AG04449 (cell line): ENCODE measurements at regions not wholly inside any gene's neighbourhood (a gene's known extent, or its start where the extent isn't known, plus 50 kb on each side); places are given as distances from the start of the nearest gene placed in this dataset.
"Not testable (repeated sequence)": the region's sequence is repeated elsewhere in the genome, so short reads cannot be mapped to it uniquely, and the experiment has no call there.

Experiments
- CTCF ChIA-PET: fragments of 350-600 bp; formaldehyde crosslinking; extraction: SDS; loops from one replicate; lab custom pipeline; 2021; ENCODE audit warnings: antibody characterized with exemption; lab: Yijun Ruan, JAX
- POLR2A ChIA-PET: fragments of 400-600, 350-600 bp; formaldehyde crosslinking; extraction: SDS; loops from one replicate; lab custom pipeline; 2020; ENCODE audit warnings: antibody characterized with exemption, inconsistent platforms; lab: Yijun Ruan, JAX
- DNase-seq: peaks from one replicate; pipeline ENCODE4 v3.0.0-alpha.2; 2010; ENCODE audit warnings: low read depth, low spot score
- H3K4me3 ChIP-seq: 2 replicates; pipeline ENCODE4 v1.5.1; 2011; ENCODE audit warnings: low read depth, mild to moderate bottlenecking, control low read depth, low read length
- CTCF ChIP-seq: IDR thresholded peaks from one replicate; pipeline ENCODE4 v1.5.1; 2011; ENCODE audit warnings: mild to moderate bottlenecking, moderate library complexity, low read length, control low read depth, inconsistent platforms; ENCODE audit not compliant: insufficient read depth; ENCODE audit errors: missing control alignments

DNA sequence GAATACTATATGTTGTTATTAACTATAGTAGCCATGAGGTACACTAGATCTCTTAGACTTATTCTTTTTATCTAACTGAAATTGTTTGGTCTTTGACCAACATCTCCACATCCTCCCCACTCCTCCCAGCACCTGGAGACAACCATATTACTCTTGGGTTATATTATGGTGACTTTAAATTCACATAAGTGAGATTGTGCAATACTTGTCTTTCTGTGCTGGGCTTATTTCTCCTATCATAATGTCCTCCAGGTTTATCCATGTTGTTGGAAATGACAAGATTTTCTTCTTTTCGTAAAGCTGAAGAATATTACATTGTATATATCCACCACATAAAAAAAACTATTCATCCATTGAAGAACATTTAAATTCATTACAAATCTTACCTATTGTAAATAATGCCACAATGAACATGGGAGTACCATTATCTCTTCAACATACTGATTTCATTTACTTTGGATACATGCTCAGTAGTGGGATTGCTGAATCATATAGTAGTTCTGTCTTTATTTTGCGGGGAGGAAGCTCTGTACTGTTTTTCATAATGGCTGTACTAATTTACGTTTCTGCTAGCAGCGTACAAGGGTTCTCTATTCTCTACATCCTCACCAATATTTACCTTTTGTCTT, 159.2 kb upstream of the SCN7A start:
- no peak overlapping the region for H3K4me3 ChIP-seq
- CTCF ChIA-PET = no interaction called here
- TF ChIP-seq CTCF = no peak
- POLR2A ChIA-PET = no interaction called here
- DNase-seq = no peak

DNA sequence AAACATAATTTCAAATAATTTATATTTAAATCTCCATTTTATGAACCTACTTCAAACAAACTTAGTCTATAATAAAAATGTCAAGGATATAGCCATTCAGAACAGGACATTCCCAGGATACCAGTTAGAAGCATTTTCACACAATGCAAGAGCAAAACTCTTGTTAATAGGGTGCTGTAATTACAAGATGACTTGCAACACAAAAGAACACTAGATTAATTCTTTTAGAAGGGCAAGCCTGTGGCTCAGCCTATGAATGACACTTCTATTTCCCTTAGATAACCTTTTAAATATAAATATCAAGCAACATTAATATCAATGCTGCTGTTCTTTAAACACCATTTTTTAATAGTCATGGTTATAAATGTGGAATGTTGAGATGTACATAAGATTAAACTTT, 157.9 kb upstream of the SCN7A start:
- POLR2A ChIA-PET = no interaction called here
- no peak for TF ChIP-seq CTCF
- no peak for DNase-seq
- H3K4me3 ChIP-seq = no peak overlapping the region
- CTCF ChIA-PET = no interaction called here

GRCh38 chr2:166651080-166651675, 157.1 kb upstream of the SCN7A start:
- DNase-seq = peak; percentile 41
- TF ChIP-seq CTCF = no peak
- ChIA-PET POLR2A (no interaction called here), CTCF (no interaction called here)
- no peak overlapping the region for H3K4me3 ChIP-seq

DNA sequence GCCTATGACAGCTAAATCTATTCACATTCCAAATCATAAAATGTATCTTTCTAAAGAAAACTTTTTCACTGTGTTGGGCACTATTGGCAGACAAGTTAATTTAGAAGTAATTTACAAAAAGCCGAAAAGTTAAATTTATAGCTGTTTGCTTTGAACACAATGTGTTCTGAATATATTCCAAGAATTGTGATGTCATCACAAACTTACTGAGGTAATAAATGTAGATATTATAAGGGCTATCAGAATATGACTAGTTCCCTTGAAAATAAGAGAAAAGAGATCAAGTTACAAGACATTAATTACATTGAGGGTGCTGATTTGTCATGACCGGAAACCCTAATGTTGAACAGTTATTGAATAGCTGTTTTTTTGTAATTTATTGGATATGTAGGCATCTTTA, 153.9 kb upstream of the SCN7A start:
- TF ChIP-seq CTCF = no peak
- no peak for DNase-seq
- ChIA-PET CTCF (no interaction called here), POLR2A (no interaction called here)
- H3K4me3 ChIP-seq = no peak overlapping the region

- TF ChIP-seq CTCF = no peak
- DNase-seq = no peak
- POLR2A ChIA-PET = no interaction called here
- CTCF ChIA-PET = no interaction called here
- H3K4me3 ChIP-seq = no peak overlapping the region
These were observed 149.9 kb upstream of the SCN7A start for GRCh38 chr2:166643980-166644379.

GRCh38 chr2:166641516-166641915, 147.5 kb upstream of the SCN7A start:
- CTCF ChIA-PET, POLR2A ChIA-PET, DNase-seq, H3K4me3 ChIP-seq: not testable (repeated sequence)

DNA sequence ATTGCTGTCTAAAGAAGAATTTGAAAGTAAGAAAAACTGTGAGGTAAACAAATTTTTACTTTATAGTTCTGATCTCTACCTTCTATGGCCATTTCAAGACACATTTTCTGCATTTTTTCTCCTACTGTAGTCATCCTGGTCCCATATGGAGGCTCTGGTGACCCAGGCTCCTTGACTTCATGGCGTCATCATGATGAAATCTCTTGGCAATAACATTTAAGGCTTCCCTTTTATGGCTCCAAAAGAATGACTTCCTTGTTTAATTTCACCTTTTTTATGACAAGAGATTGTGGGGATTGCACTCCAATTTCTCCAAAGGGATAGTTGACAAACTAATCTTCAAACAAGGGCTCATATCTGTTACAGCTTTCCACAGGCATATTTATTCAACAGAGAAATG, 143.0 kb upstream of the SCN7A start:
- H3K4me3 ChIP-seq = no peak overlapping the region
- ChIA-PET POLR2A (no interaction called here), CTCF (no interaction called here)
- no peak for TF ChIP-seq CTCF
- DNase-seq = no peak
